HG02943 (cell line): ENCODE measurements at regions not wholly inside any gene's neighbourhood (a gene's known extent, or its start where the extent isn't known, plus 50 kb on each side); places are given as distances from the start of the nearest gene placed in this dataset.

Experiments
- ATAC-seq: cut with Tn5 transposase; IDR thresholded peaks from one replicate; pipeline ENCODE4 v1.9.1; 2021; ENCODE audit warnings: mild to moderate bottlenecking, low read depth, moderate library complexity; ENCODE audit not compliant: unreplicated experiment

DNA sequence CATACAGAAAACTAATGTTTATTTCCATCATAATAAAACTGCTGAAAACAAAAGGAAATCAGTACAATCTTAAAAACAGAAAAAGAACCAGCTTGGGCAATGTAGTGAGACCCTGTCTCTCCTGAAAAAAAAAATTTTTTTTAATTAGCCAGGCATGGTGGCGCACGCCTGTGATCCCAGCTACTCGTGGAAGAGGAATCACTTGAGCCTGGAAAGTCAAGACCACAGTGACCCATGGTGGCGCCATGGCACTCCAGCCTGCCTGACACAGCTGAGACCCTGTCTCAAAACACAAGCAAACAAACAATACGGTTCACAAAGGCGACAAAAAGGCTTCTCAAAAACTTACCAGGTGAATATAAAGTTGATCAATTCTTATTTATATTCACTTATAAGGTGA lies 289.7 kb downstream of the BRD1 start:
- no peak for ATAC-seq

DNA sequence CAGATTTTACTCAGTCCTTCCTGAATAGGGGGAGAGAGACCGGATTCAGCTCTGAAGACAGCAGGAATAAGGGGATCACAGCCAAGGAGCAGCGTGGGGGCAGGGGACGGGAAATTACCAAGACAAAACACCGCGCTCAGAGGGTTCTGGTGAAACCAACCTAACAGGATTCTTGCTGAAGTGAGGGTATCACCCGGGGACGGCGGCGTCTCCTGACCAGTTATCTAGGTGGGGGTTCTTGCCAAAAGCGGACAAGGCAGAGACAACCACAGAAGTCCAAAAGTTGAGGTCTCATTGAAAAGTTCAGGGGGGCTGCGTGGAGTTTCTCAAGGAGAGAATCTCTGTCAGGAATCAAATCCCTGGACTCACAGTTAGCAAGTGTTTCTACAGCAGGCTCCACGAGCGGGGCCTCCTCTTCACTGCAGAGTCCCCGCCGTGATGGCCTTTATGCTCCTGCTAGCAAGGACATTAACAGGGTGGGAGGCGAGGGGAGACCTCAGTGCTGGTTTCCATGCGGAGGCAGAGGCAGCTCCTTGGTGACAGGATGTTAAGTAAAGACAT lies 291.0 kb downstream of the BRD1 start:
- ATAC-seq = no peak

- no peak for ATAC-seq
These were observed 292.0 kb downstream of the BRD1 start for GRCh38 chr22:49535527-49536125.

- no peak for ATAC-seq
These were observed 292.5 kb downstream of the BRD1 start for GRCh38 chr22:49535126-49535525.

DNA sequence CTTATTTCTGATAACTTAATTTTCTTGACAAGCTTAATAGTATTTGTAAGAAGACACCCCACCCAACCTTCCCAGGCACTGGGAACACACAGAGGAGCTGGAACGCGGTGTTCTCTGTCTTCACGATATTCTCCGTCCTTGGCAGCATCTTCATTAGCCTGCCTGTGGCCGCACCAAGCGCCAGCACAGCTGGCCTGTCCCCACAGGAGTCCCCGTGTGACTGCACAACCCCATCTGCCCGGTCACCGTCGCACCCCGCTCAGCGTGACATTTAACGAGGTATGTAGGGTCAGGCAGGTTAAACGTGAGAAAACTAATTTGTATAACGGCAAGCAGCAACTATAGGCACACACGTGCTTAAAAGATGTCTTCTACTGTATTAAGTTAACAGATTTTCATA lies 293.3 kb downstream of the BRD1 start:
- ATAC-seq = no peak

GRCh38 chr22:49533886-49534285 lies 293.8 kb downstream of the BRD1 start:
- ATAC-seq = no peak

DNA sequence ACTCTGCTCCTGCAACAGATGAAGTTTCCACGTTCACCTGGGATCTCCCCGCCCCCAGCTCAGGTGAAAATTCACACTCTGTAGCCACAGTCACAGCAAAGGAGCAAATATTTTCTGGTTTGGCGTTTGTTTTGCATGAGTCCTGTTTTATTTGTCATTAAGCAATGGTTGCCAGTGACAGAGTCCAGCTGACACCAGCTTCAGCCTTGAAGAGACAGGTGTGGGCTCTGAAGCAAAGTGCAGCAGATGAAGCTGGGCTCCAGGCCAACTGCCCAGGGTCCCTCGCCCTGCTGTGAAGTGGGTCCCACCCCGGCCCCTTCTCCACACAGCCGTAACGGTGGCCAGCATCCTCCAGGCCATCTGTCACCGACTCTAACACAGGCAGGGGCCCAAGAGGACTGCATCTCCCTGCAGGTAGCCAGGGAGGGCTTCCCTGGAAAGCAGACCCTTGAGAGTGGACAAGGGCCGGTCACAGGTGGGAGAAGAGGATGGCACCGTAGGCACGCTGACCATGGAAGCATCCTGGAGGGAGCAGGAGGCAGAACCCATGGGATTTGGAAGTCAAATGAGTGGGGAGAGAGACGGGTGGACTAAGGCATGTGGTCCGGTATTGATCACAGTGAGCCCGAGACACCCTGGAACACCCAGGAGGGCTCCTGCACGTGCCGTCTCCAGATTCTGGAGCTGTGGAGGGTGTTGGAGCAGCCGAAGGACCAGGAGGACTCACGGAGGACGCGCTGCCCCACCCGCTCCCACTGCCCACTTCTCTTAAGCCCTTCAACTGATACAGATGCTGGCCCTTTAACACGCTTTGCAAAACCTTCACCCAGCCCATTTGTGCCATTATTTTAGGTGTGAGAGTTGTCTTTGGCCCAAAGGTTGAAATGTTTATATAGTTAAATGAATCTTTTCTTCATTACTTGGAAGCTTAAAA lies 294.5 kb downstream of the BRD1 start:
- ATAC-seq = no peak

GRCh38 chr22:49531368-49531791 lies 296.3 kb downstream of the BRD1 start:
- no peak for ATAC-seq

- ATAC-seq = no peak
These were observed 296.9 kb downstream of the BRD1 start for GRCh38 chr22:49530671-49531367.

GRCh38 chr22:49528420-49528720 lies 299.3 kb downstream of the BRD1 start:
- ATAC-seq = no peak

GRCh38 chr22:49527611-49528419 lies 299.9 kb downstream of the BRD1 start:
- ATAC-seq = no peak

DNA sequence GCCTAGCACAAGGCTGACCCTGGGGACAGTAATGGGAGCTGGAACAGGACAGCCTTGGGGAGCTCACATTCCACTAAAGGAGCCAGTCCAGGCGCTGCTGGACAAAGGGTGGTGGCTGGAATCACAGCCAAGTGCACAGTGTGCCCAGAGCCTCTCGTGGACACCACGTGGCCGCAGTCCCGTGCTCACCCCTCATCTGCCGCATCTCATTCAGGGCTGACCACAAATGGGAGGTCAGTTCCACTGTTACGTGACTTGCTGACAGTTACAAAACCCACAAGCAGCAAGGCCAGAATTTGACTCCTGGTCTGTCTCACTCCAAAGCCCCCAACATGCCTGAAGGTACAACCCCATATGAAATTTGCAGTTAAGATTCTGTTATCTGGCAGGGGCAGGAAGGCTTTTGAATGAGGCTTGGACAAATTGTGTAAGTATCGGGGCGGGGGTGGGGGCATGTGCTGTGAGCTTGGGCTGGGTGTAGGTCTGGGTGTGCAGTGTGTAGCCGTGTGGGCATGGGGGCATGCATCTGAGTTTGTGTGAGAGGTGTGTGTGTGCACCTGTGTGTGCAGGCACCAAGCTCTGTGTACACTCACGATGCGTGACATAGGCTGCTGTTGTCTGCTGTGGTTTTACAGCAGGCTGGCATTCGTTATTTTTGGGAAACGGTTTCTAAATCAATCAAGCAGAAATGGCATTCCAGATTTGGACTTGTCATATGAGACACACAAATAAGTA lies 301.7 kb downstream of the BRD1 start:
- ATAC-seq = no peak

DNA sequence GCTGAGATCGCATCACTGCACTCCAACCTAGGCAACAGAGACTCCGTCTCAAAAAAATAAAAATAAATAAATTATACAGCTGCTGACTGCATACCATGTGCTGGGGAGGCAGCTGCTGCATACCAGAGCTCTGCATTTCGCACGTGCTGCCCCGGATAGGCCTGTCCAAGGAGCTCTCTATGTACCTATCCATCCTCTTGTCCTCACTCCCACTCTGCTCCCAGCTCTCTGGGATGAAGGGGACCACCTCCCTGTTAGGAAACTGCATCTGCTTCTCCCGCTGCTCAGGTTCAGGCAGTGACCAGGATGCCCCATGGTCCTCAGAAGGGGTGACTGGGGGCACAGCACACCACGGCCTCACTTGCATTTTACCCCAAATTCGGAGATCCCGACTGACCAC lies 302.3 kb downstream of the BRD1 start:
- ATAC-seq = no peak

DNA sequence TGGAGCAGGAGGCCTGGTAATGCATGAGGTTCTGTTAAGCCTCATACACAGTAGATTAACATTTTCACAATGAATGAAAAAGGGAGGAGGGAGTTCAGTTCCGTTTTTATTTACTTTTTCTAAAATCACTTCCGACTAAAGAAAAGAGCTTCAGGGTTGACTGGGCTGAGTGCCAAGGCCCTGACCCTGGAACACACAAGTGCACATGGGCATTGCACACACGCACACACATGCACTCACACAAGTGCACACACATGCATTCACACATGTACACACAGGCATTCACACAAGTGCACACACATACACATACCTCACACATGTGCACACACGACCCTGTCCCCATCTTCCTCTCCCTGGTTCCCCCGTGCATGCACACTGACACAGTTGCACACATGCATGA lies 303.3 kb downstream of the BRD1 start:
- no peak for ATAC-seq

GRCh38 chr22:49523374-49524008 lies 304.2 kb downstream of the BRD1 start:
- no peak for ATAC-seq

DNA sequence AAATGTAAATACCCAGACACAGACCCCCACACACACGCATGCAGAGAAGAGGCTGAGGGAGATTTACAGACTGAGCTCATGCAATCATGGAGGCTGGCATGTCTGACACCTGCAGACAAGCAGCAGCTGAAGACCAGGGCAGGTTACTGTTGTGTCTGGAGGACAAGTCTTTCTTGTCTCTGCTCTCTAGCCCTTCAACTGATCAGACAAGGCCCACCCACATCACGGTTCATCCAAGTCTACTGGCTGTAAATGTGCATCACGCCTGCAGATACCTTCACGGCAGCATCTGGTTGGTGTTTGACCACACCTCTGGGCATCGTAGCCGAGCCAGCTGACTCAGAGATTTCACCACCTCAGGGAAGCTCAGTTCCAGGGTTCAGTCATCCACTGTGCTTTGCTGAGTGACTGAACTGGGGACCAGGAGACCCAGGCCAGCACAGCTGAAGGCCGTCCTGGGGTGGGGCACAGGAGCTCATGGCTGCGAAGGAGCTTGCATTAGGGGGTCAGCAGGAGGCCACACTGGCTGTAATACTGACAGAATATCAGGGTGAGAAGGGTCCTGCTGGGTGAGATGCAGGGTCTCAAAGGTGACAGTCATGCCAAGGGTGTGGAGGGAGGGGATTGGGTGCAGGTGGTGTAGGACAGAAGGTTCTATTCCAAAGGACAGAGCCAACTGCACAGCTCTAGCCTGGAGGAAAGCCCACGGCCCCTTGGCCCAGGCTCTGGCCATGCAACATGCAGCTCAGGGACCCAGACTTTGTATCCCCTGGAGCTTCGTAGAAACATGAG lies 304.9 kb downstream of the BRD1 start:
- no peak for ATAC-seq

- ATAC-seq = no peak
These were observed 305.9 kb downstream of the BRD1 start for GRCh38 chr22:49521787-49522224.

GRCh38 chr22:49519117-49519737 lies 308.4 kb downstream of the BRD1 start:
- no peak for ATAC-seq
